OCI-LY3 (cell line): ENCODE measurements at regions not wholly inside any gene's neighbourhood (a gene's known extent, or its start where the extent isn't known, plus 50 kb on each side); places are given as distances from the start of the nearest gene placed in this dataset.
"Not testable (repeated sequence)": the region's sequence is repeated elsewhere in the genome, so short reads cannot be mapped to it uniquely, and the experiment has no call there.

Experiments
- CTCF ChIP-seq: fragments of 200-600, 300-600 bp; sonication (generic); IDR thresholded peaks from 2 replicates; pipeline ENCODE4 v1.5.1; 2014; ENCODE audit warnings: antibody characterized with exemption, low read length, low read depth
- EZH2phosphoT487 ChIP-seq: fragments of 200-600 bp; shearing (Covaris generic); IDR thresholded peaks from 2 replicates; pipeline ENCODE4 v1.6.1; 2018; ENCODE audit warnings: antibody characterized with exemption, mixed run types, low read depth

- not testable (repeated sequence) for TF ChIP-seq CTCF, EZH2phosphoT487
Measured at GRCh38 chrX:25905728-25906127, 232.4 kb upstream of the MAGEB18 start.
